ENCODE measurements at regions not wholly inside any gene's neighbourhood (a gene's known extent, or its start where the extent isn't known, plus 50 kb on each side); places are given as distances from the start of the nearest gene placed in this dataset.

GRCh38 chr10:9009505-9009904 is 955.0 kb downstream of the GATA3 start:
- DNase-seq (ENCODE audit: low read depth): no peak
- no peak for TF ChIP-seq CTCF (IDR thresholded peaks at IDR 0.05; ENCODE audit: low read depth, low read length, missing control alignments)
- no peak overlapping the region for H3K4me3 ChIP-seq (ENCODE audit: low read depth, low read length)

- H3K4me3 ChIP-seq (ENCODE audit: low read depth, low read length): no peak overlapping the region
- TF ChIP-seq CTCF (IDR thresholded peaks at IDR 0.05; ENCODE audit: low read depth, low read length, missing control alignments): no peak
- DNase-seq (ENCODE audit: low read depth): no peak
These were observed 955.6 kb downstream of the GATA3 start for GRCh38 chr10:9010093-9010492.

GRCh38 chr10:9010931-9011670 is 956.6 kb downstream of the GATA3 start:
- no peak for DNase-seq (ENCODE audit: low read depth)
- H3K4me3 ChIP-seq (ENCODE audit: low read depth, low read length): no peak overlapping the region
- TF ChIP-seq CTCF (IDR thresholded peaks at IDR 0.05; ENCODE audit: low read depth, low read length, missing control alignments): no peak

- no peak for TF ChIP-seq CTCF (IDR thresholded peaks at IDR 0.05; ENCODE audit: low read depth, low read length, missing control alignments)
- no peak overlapping the region for H3K4me3 ChIP-seq (ENCODE audit: low read depth, low read length)
- no peak for DNase-seq (ENCODE audit: low read depth)
These were observed 957.8 kb downstream of the GATA3 start for GRCh38 chr10:9012312-9012711.

GRCh38 chr10:9015005-9015404 is 960.5 kb downstream of the GATA3 start:
- H3K4me3 ChIP-seq (ENCODE audit: low read depth, low read length): no peak overlapping the region
- no peak for DNase-seq (ENCODE audit: low read depth)
- TF ChIP-seq CTCF (IDR thresholded peaks at IDR 0.05; ENCODE audit: low read depth, low read length, missing control alignments): no peak

GRCh38 chr10:9015447-9015846 is 961.0 kb downstream of the GATA3 start:
- no peak for TF ChIP-seq CTCF (IDR thresholded peaks at IDR 0.05; ENCODE audit: low read depth, low read length, missing control alignments)
- DNase-seq (ENCODE audit: low read depth): no peak

GRCh38 chr10:9016930-9017329 is 962.4 kb downstream of the GATA3 start:
- H3K4me3 ChIP-seq (ENCODE audit: low read depth, low read length): no peak overlapping the region
- no peak for DNase-seq (ENCODE audit: low read depth)
- no peak for TF ChIP-seq CTCF (IDR thresholded peaks at IDR 0.05; ENCODE audit: low read depth, low read length, missing control alignments)

More at GRCh38 chr10:9015447-9015846, 961.0 kb downstream of the GATA3 start:
- no peak overlapping the region for H3K4me3 ChIP-seq (ENCODE audit: low read depth, low read length)
